Coronary artery (tissue), 2 donors: ENCODE measurements at regions not wholly inside any gene's neighbourhood (a gene's known extent, or its start where the extent isn't known, plus 50 kb on each side); places are given as distances from the start of the nearest gene placed in this dataset.

ENCODE experiments used
- DNase-seq: peaks from one replicate; pipeline ENCODE4 v3.0.0-alpha.2; 2017; ENCODE audit warnings: low spot score
- H3K27ac ChIP-seq, 2 donors: fragments of 200-600 bp; sonication (generic); one replicate each; pipeline ENCODE4 v1.5.1; 2016 to 2019
- H3K4me3 ChIP-seq: fragments of 200-600 bp; sonication (generic); 2 replicates; pipeline ENCODE4 v1.5.1; 2016; ENCODE audit warnings: mild to moderate bottlenecking, moderate library complexity
- CTCF ChIP-seq: fragments of 200-600 bp; sonication (generic); IDR thresholded peaks from one replicate; pipeline ENCODE4 v1.5.1; 2019; ENCODE audit warnings: antibody characterized with exemption

- no peak for DNase-seq
- no peak overlapping the region for H3K27ac ChIP-seq
- TF ChIP-seq CTCF: no peak
- H3K4me3 ChIP-seq: no peak overlapping the region
Observed at GRCh38 chr3:189398656-189399055, 226.9 kb downstream of the TPRG1 start.

- no peak for TF ChIP-seq CTCF
- Histone ChIP-seq H3K4me3 (no peak overlapping the region), H3K27ac (no peak overlapping the region)
- DNase-seq: no peak
Observed at GRCh38 chr3:189401196-189401595, 229.4 kb downstream of the TPRG1 start.

DNA sequence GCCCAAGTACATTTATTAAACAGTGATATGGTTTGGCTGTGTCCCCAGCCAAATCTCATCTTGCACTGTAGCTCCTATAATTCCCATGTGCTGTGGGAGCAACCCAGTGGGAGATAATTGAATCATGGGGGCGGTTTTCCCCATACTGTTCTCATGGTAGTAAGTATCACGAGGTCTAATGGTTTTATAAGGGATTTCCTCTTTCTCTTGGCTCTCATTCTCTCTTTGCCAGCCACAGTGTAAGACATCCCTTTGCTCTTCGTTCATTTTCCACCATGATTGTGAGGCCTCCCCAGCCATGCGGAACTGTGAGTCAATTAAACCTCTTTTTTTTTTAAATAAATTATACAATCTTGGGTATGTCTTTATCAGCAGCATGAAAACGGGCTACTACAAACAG lies 228.0 kb upstream of the TP63 start:
- Histone ChIP-seq H3K27ac (no peak overlapping the region), H3K4me3 (no peak overlapping the region)
- TF ChIP-seq CTCF: no peak
- DNase-seq: no peak

DNA sequence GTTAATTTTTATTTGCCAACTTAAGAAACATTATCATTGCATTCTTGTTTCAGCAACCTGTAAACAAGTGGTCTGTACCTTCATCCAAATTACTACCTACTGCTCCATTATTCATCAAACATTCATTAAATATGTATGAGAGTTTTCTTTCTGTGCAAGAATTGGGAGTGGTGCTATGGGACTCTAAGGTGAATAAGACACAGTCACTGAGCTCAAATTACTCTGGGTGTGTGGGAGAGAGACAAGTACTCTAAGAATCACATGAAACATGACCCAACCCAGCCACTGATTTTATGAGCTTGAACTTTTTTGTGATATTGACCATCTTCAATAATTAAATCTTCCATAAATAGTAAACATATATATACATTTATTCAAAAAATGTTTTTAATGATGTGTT lies 227.2 kb upstream of the TP63 start:
- no peak for TF ChIP-seq CTCF
- H3K4me3 ChIP-seq: no peak overlapping the region
- H3K27ac ChIP-seq: no peak overlapping the region
- DNase-seq: no peak

- DNase-seq: no peak
- Histone ChIP-seq H3K27ac (no peak overlapping the region), H3K4me3 (no peak overlapping the region)
- no peak for TF ChIP-seq CTCF
Observed at GRCh38 chr3:189404797-189405484, 226.2 kb upstream of the TP63 start.

DNA sequence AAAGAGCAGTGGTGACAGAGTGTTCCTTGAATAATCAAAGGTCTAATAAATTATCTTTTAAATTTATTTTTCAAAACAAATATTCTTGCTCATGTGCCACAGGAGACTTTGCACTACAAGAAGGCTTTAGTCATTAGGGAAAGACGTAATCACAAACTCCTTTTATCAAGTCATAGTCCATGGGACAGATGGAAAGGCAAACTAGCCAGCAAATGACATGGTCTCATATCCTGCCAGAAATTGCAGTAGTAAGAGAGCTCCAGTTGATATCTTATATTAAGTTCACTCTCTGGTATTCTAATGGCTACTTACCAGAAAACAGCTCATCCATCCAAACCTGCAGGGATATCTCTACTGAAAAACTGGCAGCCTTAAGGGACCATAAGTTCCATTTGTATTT lies 225.0 kb upstream of the TP63 start:
- no peak overlapping the region for H3K4me3 ChIP-seq
- no peak overlapping the region for H3K27ac ChIP-seq
- no peak for TF ChIP-seq CTCF
- DNase-seq: no peak

- no peak for DNase-seq
- Histone ChIP-seq H3K27ac (no peak overlapping the region), H3K4me3 (no peak overlapping the region)
- TF ChIP-seq CTCF: no peak
Observed at GRCh38 chr3:189410522-189410921, 220.7 kb upstream of the TP63 start.
